ACC112 (cell line): ENCODE measurements at regions not wholly inside any gene's neighbourhood (a gene's known extent, or its start where the extent isn't known, plus 50 kb on each side); places are given as distances from the start of the nearest gene placed in this dataset.

Experiments
- H2AFZ ChIP-seq: fragments of 200-600 bp; sonication (generic); one replicate; pipeline ENCODE4 v1.6.0; 2017; ENCODE audit warnings: antibody characterized with exemption, low read length; ENCODE audit not compliant: unreplicated experiment
- H3K27ac ChIP-seq: fragments of 200-600 bp; sonication (generic); 2 replicates; pipeline ENCODE4 v1.5.1; 2014; ENCODE audit warnings: low read depth, mild to moderate bottlenecking, antibody characterized with exemption, low read length, moderate library complexity
- H3K27me3 ChIP-seq: fragments of 200-600 bp; sonication (generic); 2 replicates; pipeline ENCODE4 v1.6.1; 2014; ENCODE audit warnings: mild to moderate bottlenecking, antibody characterized with exemption, low read length, moderate library complexity, mixed read lengths; ENCODE audit not compliant: insufficient read depth
- H3K36me3 ChIP-seq: fragments of 200-600 bp; sonication (generic); 2 replicates; pipeline ENCODE4 v1.6.1; 2016; ENCODE audit warnings: mild to moderate bottlenecking, antibody characterized with exemption, low read length, moderate library complexity, mixed read lengths; ENCODE audit not compliant: insufficient read depth
- H3K4me1 ChIP-seq: fragments of 200-600 bp; sonication (generic); one replicate; pipeline ENCODE4 v1.6.1; 2016; ENCODE audit warnings: low read length, mixed read lengths; ENCODE audit not compliant: insufficient read depth, unreplicated experiment, control insufficient read depth
- H3K4me3 ChIP-seq: fragments of 200-600 bp; sonication (generic); 2 replicates; pipeline ENCODE4 v1.5.1; 2014; ENCODE audit warnings: mild to moderate bottlenecking, low read depth, low read length
- H3K79me2 ChIP-seq: fragments of 200-600 bp; sonication (generic); one replicate; pipeline ENCODE4 v1.6.0; 2016; ENCODE audit warnings: low read length; ENCODE audit not compliant: control insufficient read depth, unreplicated experiment, insufficient read depth

DNA sequence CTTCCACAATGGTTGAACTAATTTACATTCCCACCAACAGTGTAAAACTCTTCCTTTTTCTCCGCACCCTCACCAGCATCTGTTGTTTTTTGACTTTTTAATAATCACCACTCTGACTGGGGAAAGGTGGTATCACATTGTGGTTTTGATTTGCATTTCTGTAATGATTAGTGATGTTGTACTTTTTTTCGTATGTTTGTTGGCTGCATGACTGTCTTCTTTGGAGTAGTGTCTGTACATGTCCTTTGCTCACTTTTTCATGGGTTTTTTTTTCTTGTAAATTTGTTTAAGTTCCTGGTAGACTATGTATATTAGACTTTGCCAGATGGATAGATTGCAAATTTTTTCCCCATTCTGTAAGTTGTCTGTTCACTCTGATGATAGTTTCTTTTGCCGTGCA is 574.8 kb downstream of the KCNJ3 start:
- Histone ChIP-seq H3K27me3 (no peaks in the 10 kb centered on the region), H3K36me3 (no peaks in the 10 kb centered on the region), H3K4me1 (no peaks in the 10 kb centered on the region), H3K79me2 (no peaks in the 10 kb centered on the region), H2AFZ (no peak overlapping the region), H3K4me3 (no peak overlapping the region), H3K27ac (no peak overlapping the region)

DNA sequence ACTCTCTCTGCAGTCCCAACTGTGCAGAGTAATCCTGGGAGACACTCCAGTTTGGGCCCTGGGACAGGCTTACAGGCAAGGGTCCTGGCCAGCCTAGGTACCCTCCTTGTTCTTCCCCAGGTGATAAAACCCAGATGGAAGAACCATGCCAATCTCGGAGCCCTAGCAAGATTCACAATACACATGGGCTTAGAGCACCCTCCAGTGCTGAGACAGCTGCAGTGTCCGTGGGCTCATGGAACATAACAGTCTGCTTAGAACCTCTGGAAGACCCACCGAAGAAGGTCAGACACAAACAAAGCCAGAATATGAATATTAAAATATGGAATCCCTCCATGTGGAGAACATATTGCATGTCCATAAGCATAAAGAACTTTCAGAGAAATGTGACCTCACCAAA is 568.1 kb downstream of the KCNJ3 start:
- no peaks in the 10 kb centered on the region for H3K27me3 ChIP-seq
- H2AFZ ChIP-seq, result no peak overlapping the region
- H3K27ac ChIP-seq, result no peak overlapping the region
- H3K4me3 ChIP-seq, result no peak overlapping the region
- H3K4me1 ChIP-seq, result no peaks in the 10 kb centered on the region
- no peaks in the 10 kb centered on the region for H3K36me3 ChIP-seq
- H3K79me2 ChIP-seq, result no peaks in the 10 kb centered on the region

DNA sequence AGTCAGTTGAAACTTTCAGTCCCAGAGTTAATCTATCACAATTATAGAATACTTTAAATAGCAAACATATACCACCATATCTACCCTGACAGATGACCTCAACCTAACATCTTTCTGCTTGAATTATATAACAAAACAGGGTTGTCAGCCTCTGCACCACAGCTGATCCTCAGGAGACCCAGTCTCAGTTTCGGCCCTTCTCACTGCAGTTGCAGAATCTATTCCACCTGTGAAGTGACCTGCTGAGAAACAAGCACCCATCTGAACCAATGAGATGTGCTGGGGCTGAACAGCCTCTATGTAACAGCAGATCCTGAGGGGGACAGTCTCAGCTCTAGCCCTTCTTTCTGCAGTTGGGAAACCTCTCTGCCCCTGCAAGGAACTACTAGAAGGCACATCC is 567.6 kb downstream of the KCNJ3 start:
- no peak overlapping the region for H2AFZ ChIP-seq
- no peaks in the 10 kb centered on the region for H3K36me3 ChIP-seq
- no peak overlapping the region for H3K4me3 ChIP-seq
- no peaks in the 10 kb centered on the region for H3K4me1 ChIP-seq
- no peaks in the 10 kb centered on the region for H3K79me2 ChIP-seq
- H3K27ac ChIP-seq, result no peak overlapping the region
- H3K27me3 ChIP-seq, result no peaks in the 10 kb centered on the region

DNA sequence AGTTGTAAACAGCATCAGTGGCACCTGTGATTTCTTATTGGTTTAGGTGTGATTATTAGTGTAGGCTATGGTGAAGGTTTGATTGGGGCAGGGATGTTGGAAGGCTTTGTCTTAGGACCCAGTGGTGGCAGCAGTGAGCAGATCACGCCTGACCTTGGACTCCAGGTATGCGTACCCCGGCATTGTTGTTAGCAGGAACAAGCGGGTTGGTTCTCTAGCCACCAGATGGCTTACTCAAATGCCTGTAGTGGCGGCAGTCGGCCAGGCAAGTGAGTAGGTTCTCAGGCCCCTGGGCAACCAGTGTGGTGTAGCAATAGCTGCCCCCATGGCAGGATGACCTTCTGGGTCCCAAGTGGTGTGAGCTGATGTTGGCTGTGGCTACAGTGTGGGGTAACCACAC is 558.3 kb downstream of the KCNJ3 start:
- H3K79me2 ChIP-seq, result no peaks in the 10 kb centered on the region
- no peaks in the 10 kb centered on the region; the same call in 1 of the 2 replicates for H3K27me3 ChIP-seq
- H3K36me3 ChIP-seq, result no peaks in the 10 kb centered on the region
- no peak overlapping the region for H2AFZ ChIP-seq
- no peaks in the 10 kb centered on the region for H3K4me1 ChIP-seq
- H3K4me3 ChIP-seq, result no peak overlapping the region
- no peak overlapping the region for H3K27ac ChIP-seq

DNA sequence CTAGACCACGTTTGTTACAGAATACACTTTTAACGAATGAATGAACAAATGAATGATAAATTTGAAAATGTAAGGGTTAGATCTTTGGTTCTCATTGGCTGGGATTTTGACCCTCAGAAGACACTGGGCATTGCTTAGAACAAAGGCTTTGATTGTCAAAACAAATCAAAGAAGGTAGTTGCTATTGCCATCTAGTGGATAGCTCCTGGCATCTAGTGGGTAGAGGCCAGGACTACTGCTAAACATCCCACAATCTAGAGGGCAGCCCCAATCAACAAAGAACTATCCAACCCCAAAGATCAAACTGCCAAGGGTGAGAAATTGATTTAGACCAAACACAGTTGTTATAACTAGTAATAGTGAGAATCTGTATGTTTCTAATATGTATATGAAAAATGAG is 552.3 kb downstream of the KCNJ3 start:
- H3K4me1 ChIP-seq, result no peaks in the 10 kb centered on the region
- no peaks in the 10 kb centered on the region for H3K36me3 ChIP-seq
- H3K27me3 ChIP-seq, result no peaks in the 10 kb centered on the region
- H3K79me2 ChIP-seq, result no peaks in the 10 kb centered on the region
- H3K4me3 ChIP-seq, result no peak overlapping the region
- no peak overlapping the region for H3K27ac ChIP-seq
- no peak overlapping the region for H2AFZ ChIP-seq

DNA sequence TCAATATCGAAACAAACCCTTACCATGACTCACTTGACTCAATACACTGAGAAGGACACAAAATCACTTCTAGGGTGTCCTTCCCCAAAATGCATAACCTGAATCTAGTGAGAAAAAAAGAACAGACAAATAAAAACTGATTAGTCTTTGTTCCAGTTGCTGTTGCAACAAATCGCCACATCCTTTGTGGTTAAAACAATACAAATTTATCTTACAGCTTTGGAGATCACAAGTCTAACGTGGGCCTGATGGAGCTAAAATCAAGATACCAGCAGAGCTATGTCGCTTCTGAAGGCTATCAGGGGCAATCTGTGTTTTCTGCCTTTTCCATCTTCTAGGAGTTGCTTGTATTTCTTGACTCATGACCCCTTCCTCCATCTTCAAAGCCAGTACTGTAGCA is 541.7 kb downstream of the KCNJ3 start:
- Histone ChIP-seq H3K4me3 (no peak overlapping the region), H3K27ac (no peak overlapping the region), H3K27me3 (no peaks in the 10 kb centered on the region), H3K79me2 (no peaks in the 10 kb centered on the region), H2AFZ (no peak overlapping the region), H3K36me3 (no peaks in the 10 kb centered on the region), H3K4me1 (no peaks in the 10 kb centered on the region)

DNA sequence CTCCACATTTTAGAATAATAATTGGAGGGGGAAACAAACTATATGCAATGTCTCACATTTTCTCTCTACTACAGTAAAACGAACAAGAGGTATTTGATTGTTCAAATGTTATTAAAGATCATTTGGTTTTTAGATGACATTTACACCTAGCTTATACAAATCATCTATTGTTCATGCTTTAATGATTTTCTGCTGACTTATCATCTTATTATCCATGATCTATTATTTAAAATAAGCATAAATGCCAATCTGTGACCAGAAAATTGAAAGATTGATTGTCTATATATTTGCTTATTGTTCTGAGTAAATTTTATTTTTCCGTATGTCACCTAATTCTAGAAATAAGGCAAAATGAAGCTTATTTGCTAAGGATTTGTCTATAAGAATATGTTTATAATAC is 537.2 kb downstream of the KCNJ3 start:
- H2AFZ ChIP-seq, result no peak overlapping the region
- H3K4me3 ChIP-seq, result no peak overlapping the region
- H3K27ac ChIP-seq, result no peak overlapping the region
- no peaks in the 10 kb centered on the region for H3K4me1 ChIP-seq
- no peaks in the 10 kb centered on the region for H3K27me3 ChIP-seq
- H3K36me3 ChIP-seq, result no peaks in the 10 kb centered on the region
- no peaks in the 10 kb centered on the region for H3K79me2 ChIP-seq

DNA sequence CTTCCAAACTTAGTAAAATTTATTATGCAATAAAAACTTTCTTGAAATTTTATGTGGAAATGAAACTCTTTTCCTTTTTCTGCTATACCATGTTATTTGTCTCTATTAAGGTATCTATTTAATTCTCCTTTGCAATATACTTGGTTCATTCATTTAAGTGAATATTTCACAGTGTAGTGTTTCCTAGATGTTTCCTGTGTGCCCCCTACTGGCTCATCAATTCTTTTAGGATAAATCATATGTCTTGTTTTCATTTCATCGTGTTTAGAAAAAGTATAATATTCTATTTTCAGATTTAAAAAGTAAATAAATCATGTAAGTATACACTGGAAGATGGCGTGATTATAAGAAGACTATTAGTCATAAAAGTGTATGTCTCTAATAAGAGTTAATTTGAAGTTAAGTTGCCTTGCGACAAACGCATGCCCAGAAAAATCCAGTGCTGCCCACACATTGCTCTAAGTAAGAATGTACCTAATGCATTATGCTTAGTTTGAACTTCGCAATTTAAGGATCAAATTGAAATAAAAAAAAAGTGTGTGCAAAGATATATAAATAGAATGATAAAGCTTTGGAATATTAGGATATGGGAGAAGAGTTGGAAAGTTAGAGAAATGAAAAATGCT is 525.4 kb downstream of the KCNJ3 start:
- H3K27ac ChIP-seq, result no peak overlapping the region
- no peak overlapping the region for H2AFZ ChIP-seq
- no peaks in the 10 kb centered on the region for H3K36me3 ChIP-seq
- H3K4me1 ChIP-seq, result no peaks in the 10 kb centered on the region
- H3K4me3 ChIP-seq, result no peak overlapping the region
- H3K79me2 ChIP-seq, result no peaks in the 10 kb centered on the region
- H3K27me3 ChIP-seq, result no peaks in the 10 kb centered on the region

DNA sequence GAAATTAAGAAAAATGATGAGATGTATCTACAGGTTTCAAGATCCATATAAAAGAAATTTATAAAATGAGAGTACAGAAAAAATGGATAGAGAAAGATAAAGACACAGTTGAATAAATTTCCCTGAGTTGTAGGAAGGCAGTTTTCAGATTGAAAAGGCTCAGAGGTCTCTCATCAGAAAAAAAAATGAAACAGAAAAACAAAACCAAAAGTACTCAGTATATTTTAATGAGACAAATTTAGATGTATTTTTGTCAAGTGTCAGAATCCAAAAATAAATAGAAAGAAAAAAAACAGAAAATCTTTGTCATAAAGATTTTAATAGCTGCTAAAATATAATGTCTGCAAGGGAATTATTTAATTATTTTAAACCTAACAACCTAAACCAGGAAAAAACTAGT is 520.5 kb downstream of the KCNJ3 start:
- no peak overlapping the region for H2AFZ ChIP-seq
- no peak overlapping the region for H3K4me3 ChIP-seq
- peaks cover 9% of the 10 kb centered on the region; the same call in 1 of the 2 replicates for H3K27me3 ChIP-seq
- H3K27ac ChIP-seq, result no peak overlapping the region
- H3K4me1 ChIP-seq, result no peaks in the 10 kb centered on the region
- no peaks in the 10 kb centered on the region for H3K79me2 ChIP-seq
- no peaks in the 10 kb centered on the region for H3K36me3 ChIP-seq

DNA sequence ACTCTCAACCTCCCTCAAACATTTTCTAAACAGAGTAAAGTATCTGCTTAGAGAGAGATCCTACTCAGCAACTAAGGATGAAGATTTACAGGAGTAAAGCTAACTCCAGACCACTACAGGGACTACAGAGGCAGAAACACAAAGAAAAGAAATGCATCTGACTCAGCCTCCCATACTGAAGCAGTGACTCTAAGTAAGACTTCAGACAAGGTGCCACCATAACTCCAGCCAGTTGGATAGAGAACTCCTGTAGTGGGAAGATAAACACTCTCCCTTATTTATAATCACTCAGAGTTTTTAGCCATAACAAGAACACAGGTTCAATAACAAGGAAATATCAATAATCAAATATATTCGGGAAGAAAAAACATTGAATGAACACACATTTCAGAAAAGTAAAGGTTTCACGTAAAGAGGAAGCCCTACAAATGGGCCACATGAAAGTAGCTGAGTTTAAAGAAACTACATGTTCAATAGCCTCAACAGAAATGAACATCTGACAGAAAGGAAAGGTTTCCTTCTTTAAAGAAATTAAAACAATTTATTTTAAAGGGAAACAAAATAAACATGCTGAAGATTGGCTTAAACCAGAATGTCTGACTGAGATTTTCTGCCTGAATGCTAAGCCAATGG is 519.9 kb downstream of the KCNJ3 start:
- Histone ChIP-seq H3K79me2 (no peaks in the 10 kb centered on the region), H3K36me3 (no peaks in the 10 kb centered on the region)

DNA sequence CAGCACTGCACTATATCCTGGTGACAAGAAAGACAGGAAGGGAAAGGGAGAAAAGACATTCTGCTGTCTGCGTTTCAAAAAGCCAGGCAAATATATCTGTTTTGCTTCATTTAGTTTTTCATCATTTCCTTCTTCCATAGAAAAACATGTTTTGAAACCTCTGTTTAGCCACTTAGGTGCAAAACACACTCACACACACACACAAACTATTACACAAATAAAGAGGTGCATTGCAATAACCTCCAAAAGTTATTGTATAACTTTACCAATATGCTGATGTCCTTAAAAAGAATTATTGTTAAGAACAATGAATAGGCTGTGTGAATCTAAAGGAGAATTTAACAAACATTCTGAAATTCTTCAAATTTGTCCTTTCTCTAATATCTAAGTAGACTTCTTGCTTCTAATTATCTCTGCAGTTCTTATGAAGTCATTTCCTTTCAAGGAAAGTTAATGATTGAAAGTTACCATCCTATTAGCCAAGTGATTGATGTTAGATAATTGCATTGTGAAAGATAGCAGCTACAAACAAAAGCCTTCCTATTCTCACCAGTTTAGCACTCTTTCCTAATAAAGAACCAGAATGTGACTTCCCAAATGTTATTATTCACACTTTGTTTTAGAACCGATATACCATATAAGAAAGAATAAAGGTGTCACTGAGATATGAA is 516.7 kb downstream of the KCNJ3 start:
- Histone ChIP-seq H3K36me3 (no peaks in the 10 kb centered on the region), H3K27ac (no peak overlapping the region), H3K27me3 (peaks cover 9% of the 10 kb centered on the region; the same call in 1 of the 2 replicates), H3K4me1 (no peaks in the 10 kb centered on the region), H3K79me2 (no peaks in the 10 kb centered on the region), H2AFZ (no peak overlapping the region), H3K4me3 (no peak overlapping the region)

More for the DNA sequence above, 519.9 kb downstream of the KCNJ3 start:
- no peaks in the 10 kb centered on the region for H3K4me1 ChIP-seq
- H3K4me3 ChIP-seq, result no peak overlapping the region
- no peak overlapping the region for H3K27ac ChIP-seq
- H3K27me3 ChIP-seq, result peaks cover 9% of the 10 kb centered on the region; the same call in 1 of the 2 replicates
- H2AFZ ChIP-seq, result no peak overlapping the region
